ENCODE measurements at regions not wholly inside any gene's neighbourhood (a gene's known extent, or its start where the extent isn't known, plus 50 kb on each side); places are given as distances from the start of the nearest gene placed in this dataset.

DNA sequence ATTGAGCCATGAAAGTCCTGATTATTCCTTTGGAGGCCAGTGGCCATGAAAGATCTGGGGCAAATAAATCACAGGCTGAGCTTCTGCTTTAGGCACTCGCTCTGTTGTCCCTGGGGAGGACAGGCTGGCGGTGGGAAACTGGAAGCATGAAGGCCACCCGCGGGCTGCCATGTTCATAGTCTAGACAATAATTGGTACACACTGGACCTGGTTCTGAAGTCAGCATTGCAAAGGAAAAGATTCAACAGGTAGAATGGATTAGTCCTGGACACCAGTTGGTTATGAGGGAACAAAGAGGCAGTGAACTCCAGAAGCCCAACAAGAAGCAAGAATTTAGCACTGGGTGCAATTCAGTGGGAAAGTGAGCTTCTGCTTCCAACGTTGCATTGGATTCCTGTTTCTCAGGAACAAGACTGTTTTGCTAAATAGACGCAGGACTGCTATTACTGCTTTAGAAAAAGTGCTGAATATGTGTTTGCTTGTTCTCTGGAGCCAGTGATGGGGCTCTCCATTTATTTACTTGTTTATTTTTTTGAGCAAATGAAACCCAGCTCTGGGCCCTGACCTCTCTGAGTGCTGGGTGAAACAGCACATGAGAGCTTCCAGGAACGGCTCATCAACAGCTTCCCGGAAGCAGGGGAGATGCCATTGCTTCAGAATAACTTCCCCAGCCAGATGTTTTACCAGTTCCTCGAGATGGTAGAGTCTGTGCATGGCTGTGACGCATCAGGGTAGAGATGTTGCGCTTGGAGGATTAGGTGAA lies 336.4 kb downstream of the ZNF536 start:
- ChIA-PET POLR2A (no interaction called here), CTCF (no interaction called here)
- Histone ChIP-seq H3K36me3 (ENCODE audit: control insufficient read depth, insufficient read depth, low read length) (no peaks in the 10 kb centered on the region), H3K27me3 (ENCODE audit: control insufficient read depth, insufficient read depth, low read length) (no peaks in the 10 kb centered on the region), H3K4me3 (ENCODE audit: low read depth, low read length) (no peak overlapping the region)
- DNase-seq (ENCODE audit: low read depth): no peak
- TF ChIP-seq, protein P1, sequence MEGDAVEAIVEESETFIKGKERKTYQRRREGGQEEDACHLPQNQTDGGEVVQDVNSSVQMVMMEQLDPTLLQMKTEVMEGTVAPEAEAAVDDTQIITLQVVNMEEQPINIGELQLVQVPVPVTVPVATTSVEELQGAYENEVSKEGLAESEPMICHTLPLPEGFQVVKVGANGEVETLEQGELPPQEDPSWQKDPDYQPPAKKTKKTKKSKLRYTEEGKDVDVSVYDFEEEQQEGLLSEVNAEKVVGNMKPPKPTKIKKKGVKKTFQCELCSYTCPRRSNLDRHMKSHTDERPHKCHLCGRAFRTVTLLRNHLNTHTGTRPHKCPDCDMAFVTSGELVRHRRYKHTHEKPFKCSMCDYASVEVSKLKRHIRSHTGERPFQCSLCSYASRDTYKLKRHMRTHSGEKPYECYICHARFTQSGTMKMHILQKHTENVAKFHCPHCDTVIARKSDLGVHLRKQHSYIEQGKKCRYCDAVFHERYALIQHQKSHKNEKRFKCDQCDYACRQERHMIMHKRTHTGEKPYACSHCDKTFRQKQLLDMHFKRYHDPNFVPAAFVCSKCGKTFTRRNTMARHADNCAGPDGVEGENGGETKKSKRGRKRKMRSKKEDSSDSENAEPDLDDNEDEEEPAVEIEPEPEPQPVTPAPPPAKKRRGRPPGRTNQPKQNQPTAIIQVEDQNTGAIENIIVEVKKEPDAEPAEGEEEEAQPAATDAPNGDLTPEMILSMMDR (IDR thresholded peaks at IDR 0.05; ENCODE audit: insufficient read depth, low read depth, low read length): no peak

DNA sequence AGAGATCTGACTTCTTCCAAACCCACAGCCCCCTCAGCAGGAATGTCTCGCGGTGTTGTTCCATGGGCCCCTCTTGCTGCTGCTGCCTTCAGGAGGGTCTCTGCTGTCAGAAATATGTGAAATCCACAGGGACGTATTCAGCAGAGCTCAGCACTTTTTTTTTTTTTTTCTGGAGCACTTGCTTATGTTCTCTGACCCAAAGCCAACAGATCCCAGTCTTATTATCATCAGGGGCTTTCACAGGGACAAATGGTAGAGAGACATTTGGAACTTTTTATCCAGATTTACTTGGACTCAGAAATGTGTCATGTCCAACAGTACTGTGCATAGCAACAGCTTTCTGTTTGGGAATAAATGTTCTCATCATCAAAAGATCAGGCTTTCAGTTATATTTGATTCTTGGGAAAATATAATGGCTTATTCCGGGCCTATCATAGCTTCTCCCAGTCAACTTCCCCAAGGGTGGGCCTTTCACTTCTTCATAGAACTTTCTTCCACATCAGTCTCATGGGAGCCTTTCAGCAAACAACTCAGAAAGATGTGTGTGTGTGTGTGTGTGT lies 332.7 kb downstream of the ZNF536 start:
- ChIA-PET POLR2A (no interaction called here), CTCF (interaction anchor here (1.5 kb wide), 2 partner anchors 9 to 22 kb away, joined by 3 to 5 read pairs; no protein-coding TSS in a partner anchor)
- Histone ChIP-seq H3K27me3 (ENCODE audit: control insufficient read depth, insufficient read depth, low read length) (no peaks in the 10 kb centered on the region), H3K36me3 (ENCODE audit: control insufficient read depth, insufficient read depth, low read length) (no peaks in the 10 kb centered on the region), H3K4me3 (ENCODE audit: low read depth, low read length) (no peak overlapping the region)
- no peak for DNase-seq (ENCODE audit: low read depth)
- TF ChIP-seq, protein P1 (IDR thresholded peaks at IDR 0.05; ENCODE audit: insufficient read depth, low read depth, low read length): no peak

DNA sequence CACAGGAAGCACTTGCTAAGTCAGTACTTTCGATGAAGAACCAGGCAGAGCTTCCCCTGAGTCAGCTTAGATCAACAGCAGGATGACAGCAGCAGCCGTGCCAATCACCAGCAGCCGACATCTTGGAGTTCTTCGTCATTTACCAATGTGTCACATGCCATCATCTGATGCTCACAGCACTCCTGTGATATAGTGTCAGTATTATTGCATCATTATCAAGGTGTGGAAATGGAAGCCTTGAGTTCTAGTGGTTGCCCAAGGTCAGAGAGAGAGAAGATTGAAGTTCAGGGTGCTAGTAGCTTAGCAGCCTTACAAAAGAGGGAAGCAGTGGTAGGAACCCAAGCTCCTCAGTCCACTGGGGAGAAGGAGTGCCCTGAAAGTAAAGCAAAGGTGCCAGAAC lies 331.5 kb downstream of the ZNF536 start:
- DNase-seq (ENCODE audit: low read depth): no peak
- no peaks in the 10 kb centered on the region for H3K36me3 ChIP-seq (ENCODE audit: control insufficient read depth, insufficient read depth, low read length)
- H3K4me3 ChIP-seq (ENCODE audit: low read depth, low read length): no peak overlapping the region
- TF ChIP-seq, protein P1 (IDR thresholded peaks at IDR 0.05; ENCODE audit: insufficient read depth, low read depth, low read length): no peak
- ChIA-PET POLR2A (no interaction called here), CTCF (interaction anchor here (1.5 to 1.6 kb wide), 2 partner anchors 21 kb away, joined by 5 read pairs; no protein-coding TSS in a partner anchor)
- no peaks in the 10 kb centered on the region for H3K27me3 ChIP-seq (ENCODE audit: control insufficient read depth, insufficient read depth, low read length)

DNA sequence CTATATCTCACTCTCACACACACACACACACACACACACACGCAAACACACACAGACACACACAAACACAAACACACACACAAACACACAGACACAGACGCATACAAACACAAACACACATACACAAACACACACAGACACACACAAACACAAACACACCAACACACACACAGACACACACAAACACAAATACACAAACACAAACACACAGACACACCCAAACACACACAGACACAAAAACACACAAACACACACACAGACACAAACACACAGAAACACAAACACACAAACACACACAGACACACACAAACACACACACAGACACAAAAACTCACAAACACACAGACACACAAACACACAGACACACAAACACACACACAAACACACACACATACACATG lies 329.0 kb downstream of the ZNF536 start:
- ChIA-PET CTCF (no interaction called here), POLR2A (no interaction called here)
- TF ChIP-seq, protein P1 (IDR thresholded peaks at IDR 0.05; ENCODE audit: insufficient read depth, low read depth, low read length): no peak
- Histone ChIP-seq H3K36me3 (ENCODE audit: control insufficient read depth, insufficient read depth, low read length) (no peaks in the 10 kb centered on the region), H3K4me3 (ENCODE audit: low read depth, low read length) (no peak overlapping the region), H3K27me3 (ENCODE audit: control insufficient read depth, insufficient read depth, low read length) (no peaks in the 10 kb centered on the region)
- DNase-seq (ENCODE audit: low read depth): no peak

DNA sequence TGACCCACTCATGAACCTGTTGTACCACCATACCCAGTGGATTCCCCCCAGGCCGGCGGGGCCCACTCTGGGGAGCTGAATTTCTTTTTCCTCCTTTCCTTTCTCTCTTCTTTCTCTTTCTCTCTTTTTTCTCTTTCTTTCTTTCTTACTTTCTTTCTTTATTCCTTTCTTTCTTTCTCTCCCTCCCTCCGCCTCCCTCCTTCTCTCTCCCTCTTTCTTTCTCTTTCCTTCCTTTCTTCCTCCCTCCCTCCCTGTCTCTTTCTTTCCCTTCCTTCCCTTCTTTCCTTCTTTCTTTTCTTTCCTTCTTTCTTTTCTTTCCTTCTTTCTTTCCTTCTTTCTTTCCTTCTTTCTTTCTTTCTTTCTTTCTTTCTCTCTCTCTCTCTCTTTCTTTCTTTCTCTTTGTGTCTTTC lies 327.7 kb downstream of the ZNF536 start:
- Histone ChIP-seq H3K27me3 (ENCODE audit: control insufficient read depth, insufficient read depth, low read length) (no peaks in the 10 kb centered on the region), H3K4me3 (ENCODE audit: low read depth, low read length) (no peak overlapping the region), H3K36me3 (ENCODE audit: control insufficient read depth, insufficient read depth, low read length) (no peaks in the 10 kb centered on the region)
- TF ChIP-seq, protein P1 (IDR thresholded peaks at IDR 0.05; ENCODE audit: insufficient read depth, low read depth, low read length): no peak
- POLR2A ChIA-PET: no interaction called here
- CTCF ChIA-PET: interaction anchor here (0.5 to 1.2 kb wide), 2 partner anchors 14 to 30 kb away, joined by 3 read pairs; no protein-coding TSS in a partner anchor
- DNase-seq (ENCODE audit: low read depth): no peak
